ENCODE measurements at regions not wholly inside any gene's neighbourhood (a gene's known extent, or its start where the extent isn't known, plus 50 kb on each side); places are given as distances from the start of the nearest gene placed in this dataset.

- no peak for TF ChIP-seq POLR2A (IDR thresholded peaks at IDR 0.05)
- TF ChIP-seq, protein P1, sequence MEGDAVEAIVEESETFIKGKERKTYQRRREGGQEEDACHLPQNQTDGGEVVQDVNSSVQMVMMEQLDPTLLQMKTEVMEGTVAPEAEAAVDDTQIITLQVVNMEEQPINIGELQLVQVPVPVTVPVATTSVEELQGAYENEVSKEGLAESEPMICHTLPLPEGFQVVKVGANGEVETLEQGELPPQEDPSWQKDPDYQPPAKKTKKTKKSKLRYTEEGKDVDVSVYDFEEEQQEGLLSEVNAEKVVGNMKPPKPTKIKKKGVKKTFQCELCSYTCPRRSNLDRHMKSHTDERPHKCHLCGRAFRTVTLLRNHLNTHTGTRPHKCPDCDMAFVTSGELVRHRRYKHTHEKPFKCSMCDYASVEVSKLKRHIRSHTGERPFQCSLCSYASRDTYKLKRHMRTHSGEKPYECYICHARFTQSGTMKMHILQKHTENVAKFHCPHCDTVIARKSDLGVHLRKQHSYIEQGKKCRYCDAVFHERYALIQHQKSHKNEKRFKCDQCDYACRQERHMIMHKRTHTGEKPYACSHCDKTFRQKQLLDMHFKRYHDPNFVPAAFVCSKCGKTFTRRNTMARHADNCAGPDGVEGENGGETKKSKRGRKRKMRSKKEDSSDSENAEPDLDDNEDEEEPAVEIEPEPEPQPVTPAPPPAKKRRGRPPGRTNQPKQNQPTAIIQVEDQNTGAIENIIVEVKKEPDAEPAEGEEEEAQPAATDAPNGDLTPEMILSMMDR (IDR thresholded peaks at IDR 0.05) = no peak
Measured at GRCh38 chr2:142467321-142467720, 336.5 kb upstream of the LRP1B start.

Measured in adrenal gland (tissue), 5 donors.